CD14-positive monocyte (primary cell): ENCODE measurements at regions not wholly inside any gene's neighbourhood (a gene's known extent, or its start where the extent isn't known, plus 50 kb on each side); places are given as distances from the start of the nearest gene placed in this dataset.

Source experiments
- DNase-seq, 3 donors: peaks; one replicate each; pipeline ENCODE4 v3.0.0-alpha.2; 2011 to 2022
- H2AFZ ChIP-seq: 2 replicates; pipeline ENCODE4 v1.6.0; 2012; ENCODE audit warnings: mild to moderate bottlenecking, low read depth, low read length, inconsistent platforms; ENCODE audit not compliant: insufficient read depth, poor library complexity, severe bottlenecking
- H3K27ac ChIP-seq, 2 donors: 1 replicate in 1 of 2; 2 replicates in 1 of 2; pipeline ENCODE4 v1.5.1; 2012 to 2013; ENCODE audit warnings: low read length in 2 of 2, control low read depth in 1 of 2, inconsistent platforms in 1 of 2, low read depth in 1 of 2, mild to moderate bottlenecking in 1 of 2
- H3K27me3 ChIP-seq, 2 donors: one replicate each; pipeline versions ENCODE4 v1.6.0 to v1.6.1; 2011 to 2013; ENCODE audit warnings: low read length in 2 of 2; ENCODE audit not compliant: control insufficient read depth in 2 of 2, insufficient read depth in 2 of 2
- H3K36me3 ChIP-seq, 2 donors: replicated peaks in 1 of 2; 1 replicate in 1 of 2; 2 replicates in 1 of 2; pipeline versions ENCODE4 v1.5.1 to v1.6.1; 2012 to 2013; ENCODE audit warnings: low read length in 2 of 2, control low read depth in 1 of 2, inconsistent platforms in 1 of 2, mild to moderate bottlenecking in 1 of 2; ENCODE audit not compliant: insufficient read depth in 2 of 2, control insufficient read depth in 1 of 2
- H3K4me1 ChIP-seq, 2 donors: 1 replicate in 1 of 2; 2 replicates in 1 of 2; pipeline versions ENCODE4 v1.5.1 to v1.6.1; 2012 to 2013; ENCODE audit warnings: low read length in 2 of 2, control low read depth in 1 of 2, inconsistent platforms in 1 of 2, mild to moderate bottlenecking in 1 of 2, moderate library complexity in 1 of 2; ENCODE audit not compliant: insufficient read depth in 2 of 2, control insufficient read depth in 1 of 2
- H3K4me2 ChIP-seq: replicated peaks from 2 replicates; pipeline ENCODE3; 2012; ENCODE audit warnings: low read length, moderate library complexity, mild to moderate bottlenecking; ENCODE audit not compliant: poor library complexity, severe bottlenecking; ENCODE audit errors: extremely low read depth
- H3K4me3 ChIP-seq, 3 experiments: fragments of 200-600 bp in 1 of 3; sonication (generic) in 1 of 3; replicated peaks in 1 of 3; 1 replicate in 2 of 3; 2 replicates in 1 of 3; pipeline ENCODE4 v1.5.1; 2011 to 2013; ENCODE audit warnings: low read length in 3 of 3, mild to moderate bottlenecking in 3 of 3, control low read depth in 2 of 3, low read depth in 2 of 3, inconsistent platforms in 1 of 3, moderate library complexity in 1 of 3
- H3K79me2 ChIP-seq: 2 replicates; pipeline ENCODE4 v1.6.0; 2012; ENCODE audit warnings: mild to moderate bottlenecking, control low read depth, inconsistent platforms, low read length, moderate library complexity; ENCODE audit not compliant: insufficient read depth
- H3K9ac ChIP-seq: 2 replicates; pipeline ENCODE4 v1.6.0; 2017; ENCODE audit warnings: low read length, mild to moderate bottlenecking; ENCODE audit not compliant: insufficient read depth, poor library complexity, severe bottlenecking
- H3K9me3 ChIP-seq, 2 donors: replicated peaks in 1 of 2; 1 replicate in 1 of 2; 2 replicates in 1 of 2; pipeline versions ENCODE4 v1.5.1 to v1.6.1; 2012 to 2013; ENCODE audit warnings: low read length in 2 of 2, control low read depth in 1 of 2; ENCODE audit not compliant: control insufficient read depth in 1 of 2, insufficient read depth in 1 of 2
- H4K20me1 ChIP-seq: 2 replicates; pipeline ENCODE4 v1.6.0; 2012; ENCODE audit warnings: mild to moderate bottlenecking, low read length, control low read depth, moderate library complexity; ENCODE audit not compliant: insufficient read depth
- H3K27ac Mint-ChIP-seq, 7 donors: one replicate each; pipeline ENCODE4 v1.8.0; 2020; ENCODE audit warnings: mild to moderate bottlenecking in 7 of 7, mixed read lengths in 7 of 7, moderate library complexity in 6 of 7, inconsistent platforms in 2 of 7
- H3K27me3 Mint-ChIP-seq, 3 donors: one replicate each; pipeline ENCODE4 v1.8.0; 2021 to 2022; ENCODE audit warnings: low read depth in 3 of 3, mild to moderate bottlenecking in 3 of 3, mixed read lengths in 3 of 3, moderate library complexity in 3 of 3, inconsistent platforms in 1 of 3
- H3K36me3 Mint-ChIP-seq, 2 donors: one replicate each; pipeline ENCODE4 v1.8.0; 2020; ENCODE audit warnings: mixed read lengths in 2 of 2, inconsistent platforms in 1 of 2, mild to moderate bottlenecking in 1 of 2
- H3K4me1 Mint-ChIP-seq: one replicate; pipeline ENCODE4 v1.8.0; 2020; ENCODE audit warnings: mild to moderate bottlenecking, mixed read lengths
- H3K4me3 Mint-ChIP-seq, 2 donors: one replicate each; pipeline ENCODE4 v1.8.0; 2020; ENCODE audit warnings: mild to moderate bottlenecking in 2 of 2, mixed read lengths in 2 of 2, moderate library complexity in 1 of 2
- H3K9me3 Mint-ChIP-seq, 7 donors: one replicate each; pipeline ENCODE4 v1.8.0; 2020 to 2022; ENCODE audit warnings: mixed read lengths in 7 of 7, mild to moderate bottlenecking in 6 of 7, moderate library complexity in 6 of 7, inconsistent platforms in 2 of 7
- WGBS: methylation state at CpG from one replicate; pipeline ENCODE4 v1.1.5; 2013; ENCODE audit warnings: missing lambda C conversion rate; ENCODE audit not compliant: insufficient coverage; 5-methylcytosine and 5-hydroxymethylcytosine counted together
- intact Hi-C, 2 donors: fragments of 100-400 bp; cut with micrococcal nuclease; formaldehyde crosslinking; loops; one replicate each; pipeline versions ENCODE4 v1.15.0 to v1.15.1; 2023
- TF ChIP-seq, protein P1 (sequence below): fragments of 200-600 bp; IDR thresholded peaks from one replicate; pipeline ENCODE4 v1.8.0; 2022; ENCODE audit warnings: antibody characterized with exemption, mild to moderate bottlenecking

DNA sequence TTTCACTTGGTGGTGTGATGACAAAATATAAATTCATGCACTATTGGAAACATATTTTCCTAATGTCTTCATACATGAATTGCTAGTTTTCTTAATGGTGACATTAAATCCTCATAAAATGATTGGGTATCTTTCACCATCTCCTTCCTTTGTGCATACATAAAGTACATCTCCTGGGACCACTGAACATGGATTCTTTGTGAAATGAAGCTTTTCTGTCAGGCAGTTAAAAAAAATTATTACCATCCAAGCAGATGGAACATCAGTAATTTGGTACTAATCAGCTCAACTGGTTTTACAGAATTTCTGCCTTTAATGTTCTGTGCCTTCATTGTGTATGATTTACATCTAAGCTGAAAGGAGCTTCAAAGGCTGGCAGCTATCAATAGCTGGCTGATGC is 891.7 kb upstream of the SLC10A2 start:
- H3K36me3 Mint-ChIP-seq = no peaks in the 10 kb centered on the region
- no peaks in the 10 kb centered on the region for H3K27me3 ChIP-seq
- no peaks in the 10 kb centered on the region for H3K79me2 ChIP-seq
- no peak overlapping the region for H3K9ac ChIP-seq
- no peaks in the 10 kb centered on the region for H4K20me1 ChIP-seq
- peaks cover 0 to 6% (median 4%) of the 10 kb centered on the region in 7 donors for H3K9me3 Mint-ChIP-seq
- H3K36me3 ChIP-seq = no peaks in the 10 kb centered on the region
- TF ChIP-seq, protein P1, sequence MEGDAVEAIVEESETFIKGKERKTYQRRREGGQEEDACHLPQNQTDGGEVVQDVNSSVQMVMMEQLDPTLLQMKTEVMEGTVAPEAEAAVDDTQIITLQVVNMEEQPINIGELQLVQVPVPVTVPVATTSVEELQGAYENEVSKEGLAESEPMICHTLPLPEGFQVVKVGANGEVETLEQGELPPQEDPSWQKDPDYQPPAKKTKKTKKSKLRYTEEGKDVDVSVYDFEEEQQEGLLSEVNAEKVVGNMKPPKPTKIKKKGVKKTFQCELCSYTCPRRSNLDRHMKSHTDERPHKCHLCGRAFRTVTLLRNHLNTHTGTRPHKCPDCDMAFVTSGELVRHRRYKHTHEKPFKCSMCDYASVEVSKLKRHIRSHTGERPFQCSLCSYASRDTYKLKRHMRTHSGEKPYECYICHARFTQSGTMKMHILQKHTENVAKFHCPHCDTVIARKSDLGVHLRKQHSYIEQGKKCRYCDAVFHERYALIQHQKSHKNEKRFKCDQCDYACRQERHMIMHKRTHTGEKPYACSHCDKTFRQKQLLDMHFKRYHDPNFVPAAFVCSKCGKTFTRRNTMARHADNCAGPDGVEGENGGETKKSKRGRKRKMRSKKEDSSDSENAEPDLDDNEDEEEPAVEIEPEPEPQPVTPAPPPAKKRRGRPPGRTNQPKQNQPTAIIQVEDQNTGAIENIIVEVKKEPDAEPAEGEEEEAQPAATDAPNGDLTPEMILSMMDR = no peak
- no peak overlapping the region for H3K4me2 ChIP-seq
- H3K4me1 Mint-ChIP-seq = no peaks in the 10 kb centered on the region
- no peak for DNase-seq
- H3K4me3 Mint-ChIP-seq = no peak overlapping the region
- H2AFZ ChIP-seq = no peak overlapping the region
- H3K27ac ChIP-seq = no peak overlapping the region
- H3K27me3 Mint-ChIP-seq = peaks cover 0 to 3% (median 0%) of the 10 kb centered on the region in 3 donors
- no peak overlapping the region for H3K4me3 ChIP-seq
- H3K9me3 ChIP-seq = peaks cover 4 to 10% of the 10 kb centered on the region in 2 donors
- intact Hi-C loops = no loop called here
- no peaks in the 10 kb centered on the region for H3K4me1 ChIP-seq
- H3K27ac Mint-ChIP-seq = no peak overlapping the region

DNA sequence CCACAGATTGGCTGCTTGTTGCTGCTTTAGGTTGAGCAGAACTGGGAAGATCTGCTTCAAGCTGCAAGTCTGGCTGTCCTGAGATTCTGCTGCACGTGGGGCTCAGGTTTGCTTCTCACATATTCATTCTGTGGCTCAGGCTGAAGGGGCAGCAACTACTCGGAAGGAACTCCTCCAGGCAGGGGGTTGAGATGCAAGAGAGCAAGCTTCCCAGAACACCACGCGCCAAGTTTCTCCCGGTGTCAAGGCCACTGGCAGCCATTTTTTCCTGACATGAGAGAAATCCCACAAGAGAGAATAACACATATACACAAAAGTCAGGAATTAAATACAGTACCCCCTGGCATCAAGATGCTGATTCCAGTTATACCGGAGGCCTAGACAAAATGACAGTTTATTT is 887.6 kb upstream of the SLC10A2 start:
- Histone ChIP-seq H3K36me3 (no peaks in the 10 kb centered on the region), H3K27me3 (no peaks in the 10 kb centered on the region), H3K79me2 (no peaks in the 10 kb centered on the region), H2AFZ (no peak overlapping the region), H3K4me1 (no peaks in the 10 kb centered on the region), H3K4me3 (no peak overlapping the region), H4K20me1 (no peaks in the 10 kb centered on the region), H3K9ac (no peak overlapping the region), H3K4me2 (no peak overlapping the region), H3K27ac (no peak overlapping the region), H3K9me3 (peaks cover 0 to 6% of the 10 kb centered on the region in 2 donors)
- Mint-ChIP-seq H3K9me3 (peaks cover 0 to 5% (median 2%) of the 10 kb centered on the region in 7 donors), H3K27ac (no peak overlapping the region), H3K4me3 (no peak overlapping the region), H3K36me3 (no peaks in the 10 kb centered on the region), H3K4me1 (no peaks in the 10 kb centered on the region), H3K27me3 (peaks cover 0 to 2% (median 0%) of the 10 kb centered on the region in 3 donors)
- intact Hi-C loops = no loop called here
- WGBS = 100% methylated on average over 5 of the region's 6 CpGs
- no peak for DNase-seq
- TF ChIP-seq, protein P1 = no peak
